Cardiac septum (tissue), 1 donor: ENCODE measurements at regions not wholly inside any gene's neighbourhood (a gene's known extent, or its start where the extent isn't known, plus 50 kb on each side); places are given as distances from the start of the nearest gene placed in this dataset.
"Not testable (repeated sequence)": the region's sequence is repeated elsewhere in the genome, so short reads cannot be mapped to it uniquely, and the experiment has no call there.

ENCODE experiments used
- DNase-seq: peaks from one replicate; pipeline ENCODE4 v3.0.0-alpha.2; 2020; ENCODE audit warnings: low spot score
- intact Hi-C: fragments of 100-400 bp; cut with DNase I; formaldehyde crosslinking; loops from one replicate; pipeline ENCODE4 v1.14.0; 2022
- donor health status: DM: no; HTN: no; CAD: no.

- intact Hi-C loops, result no loop called here
- DNase-seq, result no peak
Measured at GRCh38 chr7:96920064-96920463, 85.3 kb upstream of the DLX6 start.

DNA sequence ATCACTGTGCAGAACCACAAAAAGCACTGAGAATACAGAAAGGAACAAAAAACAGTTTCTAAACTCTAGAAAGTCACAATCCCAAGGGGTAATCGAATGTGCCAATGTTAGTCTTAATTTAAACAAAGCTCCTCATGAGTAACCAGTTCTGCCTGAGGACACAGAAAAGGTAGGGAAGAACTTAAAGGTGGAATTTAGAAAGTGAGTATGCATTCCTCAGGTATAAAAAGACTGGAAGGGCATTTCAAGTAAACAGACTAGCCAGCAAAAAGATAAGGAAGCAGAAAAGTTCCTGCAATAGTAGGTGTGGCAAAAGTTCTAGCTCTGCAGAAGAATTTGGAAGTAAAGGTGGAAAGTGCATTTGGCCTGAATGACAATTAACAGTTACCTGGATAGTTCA, 84.6 kb upstream of the DLX6 start:
- intact Hi-C loops, result no loop called here
- DNase-seq, result no peak

- intact Hi-C loops, result no loop called here
- no peak for DNase-seq
Measured at GRCh38 chr7:96921231-96921630, 84.1 kb upstream of the DLX6 start.

DNA sequence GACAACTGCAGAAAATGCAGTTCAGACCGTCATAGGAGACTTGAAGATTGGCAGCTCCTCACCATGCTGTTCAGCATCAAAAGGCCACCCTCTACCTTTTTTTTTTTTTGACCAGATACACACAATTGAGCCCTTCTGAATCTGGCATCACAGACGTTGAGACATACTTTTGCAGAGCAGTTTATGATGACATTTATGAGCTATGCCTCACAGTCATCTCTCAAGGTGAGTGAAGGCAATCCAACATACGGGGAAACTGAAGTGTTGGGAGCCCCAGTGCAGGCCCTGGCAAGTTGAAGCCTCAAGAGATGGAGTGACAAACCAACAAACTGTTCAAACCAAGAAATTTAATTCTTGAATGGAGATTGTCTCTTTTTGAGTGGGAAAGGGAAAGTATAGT, 83.6 kb upstream of the DLX6 start:
- DNase-seq, result no peak
- intact Hi-C loops, result no loop called here

GRCh38 chr7:96923345-96923744, 82.0 kb upstream of the DLX6 start:
- DNase-seq, intact Hi-C loops: not testable (repeated sequence)

- no peak for DNase-seq
- intact Hi-C loops, result no loop called here
Measured at GRCh38 chr7:96927131-96927530, 78.2 kb upstream of the DLX6 start.

- intact Hi-C loops, result no loop called here
- no peak for DNase-seq
Measured at GRCh38 chr7:96928965-96929364, 76.4 kb upstream of the DLX6 start.

GRCh38 chr7:96931891-96932290, 73.5 kb upstream of the DLX6 start:
- DNase-seq, result no peak
- intact Hi-C loops, result no loop called here

DNA sequence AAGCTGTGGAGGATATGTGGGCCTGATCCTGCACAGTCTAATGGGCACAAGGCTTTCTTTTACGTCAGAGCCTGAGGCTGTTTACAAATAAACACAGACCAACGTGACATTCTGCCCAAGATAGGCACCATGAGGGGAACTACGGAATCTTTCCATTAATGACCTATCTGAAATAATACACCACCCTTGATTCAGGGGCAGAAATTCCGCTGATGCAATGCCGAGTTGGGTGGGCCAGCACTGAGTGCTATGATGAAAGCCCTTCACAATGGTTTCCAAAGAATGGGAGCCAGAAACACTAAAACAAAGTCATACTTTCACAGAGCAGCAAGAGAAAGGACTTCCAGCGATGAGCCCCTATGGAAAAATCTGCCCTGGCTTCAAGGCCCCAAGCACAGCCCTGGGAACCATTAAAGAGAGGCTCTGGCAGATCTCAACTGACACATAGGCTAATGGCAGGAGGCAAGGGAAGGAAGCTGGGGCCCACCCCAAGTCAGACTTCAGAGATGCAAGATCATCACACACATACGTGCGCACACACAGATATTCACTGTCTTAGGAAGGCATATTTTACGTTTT, 72.2 kb upstream of the DLX6 start:
- DNase-seq, result no peak
- intact Hi-C loops, result no loop called here

DNA sequence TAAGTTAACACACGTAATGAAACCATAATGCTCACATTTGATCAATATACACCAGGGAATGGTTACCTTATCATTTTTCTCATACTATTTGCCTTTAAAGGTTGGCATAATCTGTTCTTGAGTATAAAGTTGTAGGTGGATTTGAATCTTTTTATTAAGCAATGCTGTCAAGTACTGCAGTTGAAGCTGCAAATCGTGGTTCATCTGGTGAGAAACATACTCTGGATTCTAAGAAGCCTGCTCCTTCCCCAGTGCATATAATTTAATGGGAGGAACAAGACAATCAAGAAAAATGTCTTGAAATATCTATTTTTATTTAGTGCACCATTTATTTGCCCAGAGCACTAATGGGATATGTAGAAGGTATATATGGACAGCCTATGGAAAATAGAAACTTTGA, 68.7 kb upstream of the DLX6 start:
- no peak for DNase-seq
- intact Hi-C loops, result no loop called here

DNA sequence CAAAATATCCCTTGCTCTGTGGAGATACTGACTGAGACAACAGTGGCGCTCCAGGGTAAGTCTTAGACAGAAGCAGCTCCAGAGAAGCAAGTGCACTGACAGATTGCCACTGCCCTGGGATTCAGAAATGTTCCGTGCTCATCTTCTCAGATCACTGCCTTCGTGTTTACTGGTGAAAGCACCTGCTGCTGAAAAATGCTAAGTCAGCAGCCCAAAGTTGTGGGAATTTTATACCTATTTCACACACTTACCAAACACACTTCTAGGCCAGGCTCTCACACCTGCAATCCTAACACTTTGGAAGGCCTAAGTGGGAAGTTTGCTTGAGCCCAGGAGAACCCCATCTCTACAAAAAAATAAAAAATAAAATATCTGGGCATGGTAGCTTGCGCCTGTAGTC, 63.2 kb upstream of the DLX6 start:
- no peak for DNase-seq
- intact Hi-C loops, result no loop called here

GRCh38 chr7:96949766-96950165, 55.6 kb upstream of the DLX6 start:
- intact Hi-C loops, result no loop called here
- no peak for DNase-seq

DNA sequence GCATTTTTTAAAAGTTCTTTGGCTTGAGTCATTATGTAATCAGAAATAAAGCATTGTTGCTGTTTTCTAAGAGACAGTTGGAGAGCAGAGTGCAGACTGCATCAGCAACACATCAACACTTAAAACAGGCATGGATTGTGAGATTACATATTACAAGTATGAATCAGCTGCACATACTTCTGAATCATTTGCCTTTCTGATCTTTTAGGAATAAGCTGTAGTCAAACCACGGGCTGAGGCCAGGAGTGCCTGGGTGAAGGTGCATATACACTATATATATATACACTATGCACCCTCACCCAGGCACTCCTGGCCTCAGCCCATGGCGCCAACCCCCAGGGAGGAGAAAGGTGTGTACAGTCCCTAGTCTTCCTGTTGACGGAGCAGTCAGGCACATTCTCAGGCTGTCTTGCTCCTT, 52.4 kb upstream of the DLX6 start:
- no peak for DNase-seq
- intact Hi-C loops, result no loop called here

DNA sequence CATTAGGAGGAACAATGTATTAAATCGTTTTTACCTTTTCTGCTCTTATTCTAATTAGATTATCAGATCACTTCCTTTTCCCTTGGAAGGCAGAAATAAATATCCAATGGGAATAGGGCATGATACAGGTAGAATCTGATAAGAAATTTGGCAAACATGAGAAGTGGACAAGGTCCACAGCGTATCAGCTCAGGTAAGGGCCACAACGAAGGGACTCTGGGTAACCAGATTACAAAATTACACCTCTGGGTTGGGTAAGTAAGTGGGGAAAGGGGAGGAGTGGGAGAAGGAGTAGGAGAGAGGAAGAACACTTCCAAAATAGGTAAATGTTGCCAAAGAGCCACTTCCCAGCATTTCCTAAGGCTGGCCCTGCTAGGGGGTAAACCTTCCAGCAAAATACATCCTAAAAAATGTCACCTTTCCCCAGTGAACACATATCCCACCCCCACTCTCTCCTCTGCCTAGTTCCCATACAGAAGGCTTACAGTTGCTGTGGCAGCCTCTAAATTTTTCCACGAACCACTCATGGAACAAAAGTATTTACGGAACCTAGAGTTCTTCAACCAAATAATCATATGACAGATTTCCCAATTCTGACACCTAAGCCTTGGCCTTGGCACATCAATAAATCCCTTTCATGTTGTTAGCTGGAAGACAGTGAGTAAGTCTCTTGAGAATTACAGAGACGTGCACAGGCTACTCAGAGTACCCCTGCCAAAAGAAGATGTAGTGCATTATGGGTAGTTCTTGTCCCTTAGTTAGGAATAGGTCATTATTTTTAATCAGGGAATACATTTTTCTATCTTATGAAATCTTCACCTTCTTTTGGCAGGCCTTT, 51.5 kb upstream of the DLX6 start:
- DNase-seq, result no peak

More for the DNA sequence above, 51.5 kb upstream of the DLX6 start:
- intact Hi-C loops, result no loop called here
